ENCODE measurements at regions not wholly inside any gene's neighbourhood (a gene's known extent, or its start where the extent isn't known, plus 50 kb on each side); places are given as distances from the start of the nearest gene placed in this dataset.

- Histone ChIP-seq H3K4me2 (ENCODE audit: extremely low read depth, insufficient read depth, low read length) (no peak overlapping the region), H3K27me3 (ENCODE audit: control insufficient read depth, insufficient read depth, low read length) (no peaks in the 10 kb centered on the region), H3K9ac (ENCODE audit: insufficient read depth, low read length) (no peak overlapping the region), H3K9me3 (ENCODE audit: control insufficient read depth, insufficient read depth, low read depth, low read length) (no peaks in the 10 kb centered on the region), H3K36me3 (ENCODE audit: control insufficient read depth, insufficient read depth, low read length) (no peaks in the 10 kb centered on the region), H3K4me1 (ENCODE audit: control insufficient read depth, extremely low read depth, insufficient read depth, low read length) (no peaks in the 10 kb centered on the region), H3K27ac (ENCODE audit: insufficient read depth, low read length) (no peak overlapping the region), H3K4me3 (replicated peaks in 1 of 4; ENCODE audit: control extremely low read depth in 1 of 4, insufficient read depth in 1 of 4, low read depth in 3 of 4, low read length in 4 of 4) (no peak overlapping the region), H3K79me2 (ENCODE audit: control insufficient read depth, insufficient read depth, low read length) (no peaks in the 10 kb centered on the region), H2AFZ (ENCODE audit: low read length) (no peak overlapping the region), H4K20me1 (ENCODE audit: control insufficient read depth, extremely low read depth, insufficient read depth, low read length) (no peaks in the 10 kb centered on the region)
- TF ChIP-seq CTCF (conservative IDR thresholded peaks at IDR 0.05 in 1 of 2, IDR thresholded peaks at IDR 0.05 in 1 of 2; ENCODE audit: low read depth in 1 of 2, low read length in 2 of 2), result no peak
- no peak for DNase-seq (ENCODE audit: low read depth in 2 of 2)
Measured at GRCh38 chr4:17284323-17285175, 227.3 kb downstream of the QDPR start.

- Histone ChIP-seq H3K79me2 (ENCODE audit: control insufficient read depth, insufficient read depth, low read length) (no peaks in the 10 kb centered on the region), H3K4me3 (replicated peaks in 1 of 4; ENCODE audit: control extremely low read depth in 1 of 4, insufficient read depth in 1 of 4, low read depth in 3 of 4, low read length in 4 of 4) (no peak overlapping the region), H3K9me3 (ENCODE audit: control insufficient read depth, insufficient read depth, low read depth, low read length) (no peaks in the 10 kb centered on the region), H4K20me1 (ENCODE audit: control insufficient read depth, extremely low read depth, insufficient read depth, low read length) (no peaks in the 10 kb centered on the region), H3K36me3 (ENCODE audit: control insufficient read depth, insufficient read depth, low read length) (no peaks in the 10 kb centered on the region), H3K27ac (ENCODE audit: insufficient read depth, low read length) (no peak overlapping the region), H3K9ac (ENCODE audit: insufficient read depth, low read length) (no peak overlapping the region), H3K27me3 (ENCODE audit: control insufficient read depth, insufficient read depth, low read length) (no peaks in the 10 kb centered on the region), H2AFZ (ENCODE audit: low read length) (no peak overlapping the region), H3K4me1 (ENCODE audit: control insufficient read depth, extremely low read depth, insufficient read depth, low read length) (no peaks in the 10 kb centered on the region), H3K4me2 (ENCODE audit: extremely low read depth, insufficient read depth, low read length) (no peak overlapping the region)
- DNase-seq (ENCODE audit: low read depth in 2 of 2), result no peak
- no peak for TF ChIP-seq CTCF (conservative IDR thresholded peaks at IDR 0.05 in 1 of 2, IDR thresholded peaks at IDR 0.05 in 1 of 2; ENCODE audit: low read depth in 1 of 2, low read length in 2 of 2)
- no peak for TF ChIP-seq EZH2 (IDR thresholded peaks at IDR 0.05; ENCODE audit: low read length, missing control alignments)
Measured at GRCh38 chr4:17283832-17284231, 228.1 kb downstream of the QDPR start.

- no peaks in the 10 kb centered on the region for H3K27me3 ChIP-seq (ENCODE audit: control insufficient read depth, insufficient read depth, low read length)
- no peaks in the 10 kb centered on the region for H3K4me1 ChIP-seq (ENCODE audit: control insufficient read depth, extremely low read depth, insufficient read depth, low read length)
- no peak overlapping the region for H3K9ac ChIP-seq (ENCODE audit: insufficient read depth, low read length)
- TF ChIP-seq CTCF (conservative IDR thresholded peaks at IDR 0.05 in 1 of 2, IDR thresholded peaks at IDR 0.05 in 1 of 2; ENCODE audit: low read depth in 1 of 2, low read length in 2 of 2) (no peak), EZH2 (IDR thresholded peaks at IDR 0.05; ENCODE audit: low read length, missing control alignments) (no peak)
- H3K36me3 ChIP-seq (ENCODE audit: control insufficient read depth, insufficient read depth, low read length), result no peaks in the 10 kb centered on the region
- H3K9me3 ChIP-seq (ENCODE audit: control insufficient read depth, insufficient read depth, low read depth, low read length), result no peaks in the 10 kb centered on the region
- no peaks in the 10 kb centered on the region for H3K79me2 ChIP-seq (ENCODE audit: control insufficient read depth, insufficient read depth, low read length)
- no peak for DNase-seq (ENCODE audit: low read depth in 2 of 2)
- no peak overlapping the region for H3K27ac ChIP-seq (ENCODE audit: insufficient read depth, low read length)
- H4K20me1 ChIP-seq (ENCODE audit: control insufficient read depth, extremely low read depth, insufficient read depth, low read length), result no peaks in the 10 kb centered on the region
- H2AFZ ChIP-seq (ENCODE audit: low read length), result no peak overlapping the region
- no peak overlapping the region for H3K4me2 ChIP-seq (ENCODE audit: extremely low read depth, insufficient read depth, low read length)
- H3K4me3 ChIP-seq (replicated peaks in 1 of 4; ENCODE audit: control extremely low read depth in 1 of 4, insufficient read depth in 1 of 4, low read depth in 3 of 4, low read length in 4 of 4), result no peak overlapping the region
Measured at GRCh38 chr4:17283251-17283650, 228.6 kb downstream of the QDPR start.
